ENCODE measurements at regions not wholly inside any gene's neighbourhood (a gene's known extent, or its start where the extent isn't known, plus 50 kb on each side); places are given as distances from the start of the nearest gene placed in this dataset.

DNA sequence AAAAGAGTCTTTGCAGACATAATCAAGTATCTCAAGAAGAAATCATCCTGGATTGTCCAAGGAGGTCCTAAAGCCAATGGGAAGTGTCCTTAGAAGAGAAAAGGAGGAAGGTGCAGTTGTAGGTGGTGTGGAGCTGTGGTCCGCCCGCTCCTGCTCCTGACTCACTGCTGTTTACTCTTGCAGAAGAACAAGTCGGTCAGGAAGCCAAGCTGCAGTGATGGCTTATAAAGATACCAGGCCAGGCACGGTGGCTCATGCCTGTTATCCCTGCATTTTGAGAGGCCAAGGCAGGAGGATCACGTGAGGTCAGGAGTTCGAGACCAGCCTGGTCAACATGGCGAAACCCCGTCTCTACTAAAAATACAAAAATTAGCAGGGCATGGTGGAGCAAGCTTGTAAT is 66.4 kb upstream of the ATP6AP2 start:
- Histone ChIP-seq H3K27me3 (ENCODE audit: control insufficient read depth, insufficient read depth, low read length, poor library complexity, severe bottlenecking) (no peaks in the 10 kb centered on the region), H3K27ac (ENCODE audit: low read depth, low read length) (no peak overlapping the region), H3K9me3 (ENCODE audit: control insufficient read depth, low read length) (no peaks in the 10 kb centered on the region), H3K4me1 (ENCODE audit: control insufficient read depth, insufficient read depth, low read length) (no peaks in the 10 kb centered on the region), H3K4me3 (ENCODE audit: low read length) (no peak overlapping the region), H3K36me3 (ENCODE audit: control insufficient read depth, insufficient read depth, low read length) (no peaks in the 10 kb centered on the region), H3K9ac (ENCODE audit: extremely low read depth, low read length, poor library complexity, severe bottlenecking) (no peak overlapping the region)
- TF ChIP-seq, protein P1, sequence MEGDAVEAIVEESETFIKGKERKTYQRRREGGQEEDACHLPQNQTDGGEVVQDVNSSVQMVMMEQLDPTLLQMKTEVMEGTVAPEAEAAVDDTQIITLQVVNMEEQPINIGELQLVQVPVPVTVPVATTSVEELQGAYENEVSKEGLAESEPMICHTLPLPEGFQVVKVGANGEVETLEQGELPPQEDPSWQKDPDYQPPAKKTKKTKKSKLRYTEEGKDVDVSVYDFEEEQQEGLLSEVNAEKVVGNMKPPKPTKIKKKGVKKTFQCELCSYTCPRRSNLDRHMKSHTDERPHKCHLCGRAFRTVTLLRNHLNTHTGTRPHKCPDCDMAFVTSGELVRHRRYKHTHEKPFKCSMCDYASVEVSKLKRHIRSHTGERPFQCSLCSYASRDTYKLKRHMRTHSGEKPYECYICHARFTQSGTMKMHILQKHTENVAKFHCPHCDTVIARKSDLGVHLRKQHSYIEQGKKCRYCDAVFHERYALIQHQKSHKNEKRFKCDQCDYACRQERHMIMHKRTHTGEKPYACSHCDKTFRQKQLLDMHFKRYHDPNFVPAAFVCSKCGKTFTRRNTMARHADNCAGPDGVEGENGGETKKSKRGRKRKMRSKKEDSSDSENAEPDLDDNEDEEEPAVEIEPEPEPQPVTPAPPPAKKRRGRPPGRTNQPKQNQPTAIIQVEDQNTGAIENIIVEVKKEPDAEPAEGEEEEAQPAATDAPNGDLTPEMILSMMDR (conservative IDR thresholded peaks at IDR 0.05) = no peak
- 86 to 89% methylated on average over 3 to 8 of the region's 8 CpGs for WGBS, 2 experiments (ENCODE audit: insufficient coverage in 1 of 2, insufficient read length in 1 of 2)
- Mint-ChIP-seq H3K36me3 (ENCODE audit: low read depth) (no peaks in the 10 kb centered on the region), H3K4me1 (no peaks in the 10 kb centered on the region), H3K27me3 (ENCODE audit: insufficient read depth) (peaks cover 3% of the 10 kb centered on the region), H3K9me3 (peaks cover 42% of the 10 kb centered on the region), H3K4me3 (no peak overlapping the region), H3K27ac (no peak overlapping the region)
- DNase-seq = no peak

DNA sequence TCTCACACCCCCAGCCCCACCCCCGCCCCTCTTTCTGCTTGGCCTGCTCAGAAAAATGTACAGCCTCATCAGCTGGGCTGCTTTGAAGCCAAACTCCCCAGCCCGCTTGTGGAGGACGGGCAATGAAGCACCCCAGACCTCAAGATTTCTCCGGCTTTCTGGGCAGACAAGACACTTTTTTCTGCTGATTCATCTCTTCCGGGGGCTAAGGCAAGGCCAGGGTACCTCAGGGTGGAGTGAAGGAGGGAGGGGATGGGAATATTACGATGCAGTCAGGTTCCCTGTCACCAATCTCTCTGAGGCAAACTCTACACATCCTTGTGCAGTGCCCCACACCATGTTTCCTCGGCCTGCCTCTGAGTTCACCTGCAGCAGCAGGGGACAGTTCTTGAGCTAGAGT is 66.9 kb upstream of the ATP6AP2 start:
- H3K4me3 ChIP-seq (ENCODE audit: low read length) = no peak overlapping the region
- Mint-ChIP-seq H3K27me3 (ENCODE audit: insufficient read depth) (peaks cover 3% of the 10 kb centered on the region), H3K4me1 (no peaks in the 10 kb centered on the region), H3K27ac (no peak overlapping the region), H3K36me3 (ENCODE audit: low read depth) (no peaks in the 10 kb centered on the region), H3K9me3 (peaks cover 47% of the 10 kb centered on the region), H3K4me3 (no peak overlapping the region)
- no peaks in the 10 kb centered on the region for H3K4me1 ChIP-seq (ENCODE audit: control insufficient read depth, insufficient read depth, low read length)
- WGBS, 2 experiments (ENCODE audit: insufficient coverage in 1 of 2, insufficient read length in 1 of 2) = 84% methylated on average over 7 of the region's 7 CpGs; no CpG with 5 or more reads in 1 of the 2 experiments
- no peaks in the 10 kb centered on the region for H3K27me3 ChIP-seq (ENCODE audit: control insufficient read depth, insufficient read depth, low read length, poor library complexity, severe bottlenecking)
- no peak for DNase-seq
- no peaks in the 10 kb centered on the region for H3K36me3 ChIP-seq (ENCODE audit: control insufficient read depth, insufficient read depth, low read length)
- no peaks in the 10 kb centered on the region for H3K9me3 ChIP-seq (ENCODE audit: control insufficient read depth, low read length)
- H3K27ac ChIP-seq (ENCODE audit: low read depth, low read length) = no peak overlapping the region
- no peak overlapping the region for H3K9ac ChIP-seq (ENCODE audit: extremely low read depth, low read length, poor library complexity, severe bottlenecking)
- TF ChIP-seq, protein P1 (conservative IDR thresholded peaks at IDR 0.05) = no peak

DNA sequence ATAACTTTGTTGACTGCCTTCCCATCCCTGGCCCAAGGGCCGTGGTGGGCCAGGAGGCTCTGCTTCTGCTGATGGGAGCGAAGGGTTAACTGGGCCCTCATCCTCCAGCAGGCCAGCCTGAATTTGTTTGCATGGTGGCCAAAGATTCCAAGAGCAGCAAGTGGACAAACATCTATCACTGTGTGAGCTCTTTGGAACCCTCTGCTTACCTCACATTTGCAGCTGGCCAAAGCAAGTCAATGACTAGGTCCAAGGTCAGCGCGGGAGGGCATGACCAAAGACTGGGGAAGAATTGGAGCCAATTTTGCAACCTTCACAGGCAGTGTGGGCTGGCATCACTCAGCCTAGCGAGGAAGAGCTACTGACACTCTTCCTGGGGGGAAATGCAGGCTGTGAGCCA is 67.8 kb upstream of the ATP6AP2 start:
- H3K9ac ChIP-seq (ENCODE audit: extremely low read depth, low read length, poor library complexity, severe bottlenecking) = no peak overlapping the region
- Mint-ChIP-seq H3K4me3 (no peak overlapping the region), H3K4me1 (peaks cover 3% of the 10 kb centered on the region), H3K27me3 (ENCODE audit: insufficient read depth) (peaks cover 3% of the 10 kb centered on the region), H3K36me3 (ENCODE audit: low read depth) (no peaks in the 10 kb centered on the region), H3K9me3 (peaks cover 42% of the 10 kb centered on the region), H3K27ac (no peak overlapping the region)
- no peak for DNase-seq
- H3K36me3 ChIP-seq (ENCODE audit: control insufficient read depth, insufficient read depth, low read length) = no peaks in the 10 kb centered on the region
- H3K9me3 ChIP-seq (ENCODE audit: control insufficient read depth, low read length) = no peaks in the 10 kb centered on the region
- H3K27ac ChIP-seq (ENCODE audit: low read depth, low read length) = no peak overlapping the region
- no peaks in the 10 kb centered on the region for H3K4me1 ChIP-seq (ENCODE audit: control insufficient read depth, insufficient read depth, low read length)
- WGBS, 2 experiments (ENCODE audit: insufficient coverage in 1 of 2, insufficient read length in 1 of 2) = 97 to 100% methylated on average over 1 to 5 of the region's 5 CpGs
- H3K4me3 ChIP-seq (ENCODE audit: low read length) = no peak overlapping the region
- TF ChIP-seq, protein P1 (conservative IDR thresholded peaks at IDR 0.05) = no peak
- no peaks in the 10 kb centered on the region for H3K27me3 ChIP-seq (ENCODE audit: control insufficient read depth, insufficient read depth, low read length, poor library complexity, severe bottlenecking)

Measured in endodermal cell (in vitro differentiated cells).